GM23338 (cell line): ENCODE measurements at regions not wholly inside any gene's neighbourhood (a gene's known extent, or its start where the extent isn't known, plus 50 kb on each side); places are given as distances from the start of the nearest gene placed in this dataset.

Experiments used
- CREB1 ChIP-seq: fragments of 250-450 bp; sonication (Bioruptor Pico); IDR thresholded peaks from 2 replicates; pipeline ENCODE4 v1.5.0; 2020; ENCODE audit warnings: low read depth, mild to moderate bottlenecking, moderate library complexity
- ETS1 ChIP-seq: IDR thresholded peaks from 2 replicates; pipeline ENCODE4 v1.6.1; 2016; ENCODE audit warnings: antibody characterized with exemption
- EZH2 ChIP-seq: fragments of 200-600 bp; sonication (generic); IDR thresholded peaks from one replicate; pipeline ENCODE4 v1.8.0; 2017; ENCODE audit warnings: antibody characterized with exemption, mild to moderate bottlenecking, low read depth; ENCODE audit not compliant: unreplicated experiment
- EZH2phosphoT487 ChIP-seq: fragments of 200-600 bp; sonication (generic); IDR thresholded peaks from one replicate; pipeline ENCODE4 v1.8.1; 2018; ENCODE audit warnings: antibody characterized with exemption; ENCODE audit not compliant: unreplicated experiment
- POLR2AphosphoS5 ChIP-seq: IDR thresholded peaks from 2 replicates; pipeline ENCODE4 v1.6.1; 2016; ENCODE audit warnings: antibody characterized with exemption, low read depth
- REST ChIP-seq: IDR thresholded peaks from one replicate; pipeline ENCODE4 v1.6.1; 2018; ENCODE audit warnings: antibody characterized with exemption; ENCODE audit not compliant: unreplicated experiment
- TF ChIP-seq, protein P1 (sequence below), 2 experiments: fragments of 200-600 bp in 1 of 2; sonication (generic) in 1 of 2; conservative IDR thresholded peaks; 2 replicates each; pipeline versions ENCODE4 v1.5.1 to v1.6.1; 2016 to 2017; ENCODE audit warnings: antibody characterized with exemption in 2 of 2, low read depth in 2 of 2, mild to moderate bottlenecking in 2 of 2, moderate library complexity in 1 of 2

- TF ChIP-seq REST (no peak), EZH2 (no peak), CREB1 (CRISPR knock-in tag) (no peak), EZH2phosphoT487 (no peak), POLR2AphosphoS5 (no peak), ETS1 (no peak)
- TF ChIP-seq, protein P1, sequence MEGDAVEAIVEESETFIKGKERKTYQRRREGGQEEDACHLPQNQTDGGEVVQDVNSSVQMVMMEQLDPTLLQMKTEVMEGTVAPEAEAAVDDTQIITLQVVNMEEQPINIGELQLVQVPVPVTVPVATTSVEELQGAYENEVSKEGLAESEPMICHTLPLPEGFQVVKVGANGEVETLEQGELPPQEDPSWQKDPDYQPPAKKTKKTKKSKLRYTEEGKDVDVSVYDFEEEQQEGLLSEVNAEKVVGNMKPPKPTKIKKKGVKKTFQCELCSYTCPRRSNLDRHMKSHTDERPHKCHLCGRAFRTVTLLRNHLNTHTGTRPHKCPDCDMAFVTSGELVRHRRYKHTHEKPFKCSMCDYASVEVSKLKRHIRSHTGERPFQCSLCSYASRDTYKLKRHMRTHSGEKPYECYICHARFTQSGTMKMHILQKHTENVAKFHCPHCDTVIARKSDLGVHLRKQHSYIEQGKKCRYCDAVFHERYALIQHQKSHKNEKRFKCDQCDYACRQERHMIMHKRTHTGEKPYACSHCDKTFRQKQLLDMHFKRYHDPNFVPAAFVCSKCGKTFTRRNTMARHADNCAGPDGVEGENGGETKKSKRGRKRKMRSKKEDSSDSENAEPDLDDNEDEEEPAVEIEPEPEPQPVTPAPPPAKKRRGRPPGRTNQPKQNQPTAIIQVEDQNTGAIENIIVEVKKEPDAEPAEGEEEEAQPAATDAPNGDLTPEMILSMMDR (conservative IDR thresholded peaks at IDR 0.05; ENCODE audit: low read depth in 2 of 2): no peak
These were observed 317.2 kb upstream of the KCNJ16 start for GRCh38 chr17:69757688-69758430.
